ENCODE measurements at regions not wholly inside any gene's neighbourhood (a gene's known extent, or its start where the extent isn't known, plus 50 kb on each side); places are given as distances from the start of the nearest gene placed in this dataset.

DNA sequence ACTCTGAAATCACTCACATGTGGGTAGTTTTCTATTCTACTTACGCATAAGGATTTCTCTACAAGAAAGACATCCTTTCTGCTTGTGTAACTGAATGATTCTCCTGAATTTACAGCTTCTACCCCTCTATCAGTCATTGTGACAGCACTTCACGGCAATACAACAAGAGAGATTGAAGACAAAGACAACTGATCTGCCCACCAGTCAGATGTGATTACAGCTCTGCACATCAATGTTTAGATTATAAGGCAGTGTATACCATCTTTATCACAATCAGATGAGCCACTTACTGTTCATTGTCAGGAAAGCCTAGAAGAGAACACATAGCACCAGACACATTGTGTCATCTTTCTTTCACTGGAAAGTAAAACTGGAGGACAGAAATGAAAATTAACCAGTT lies 324.4 kb downstream of the CENPC start:
- DNase-seq = no peak

DNA sequence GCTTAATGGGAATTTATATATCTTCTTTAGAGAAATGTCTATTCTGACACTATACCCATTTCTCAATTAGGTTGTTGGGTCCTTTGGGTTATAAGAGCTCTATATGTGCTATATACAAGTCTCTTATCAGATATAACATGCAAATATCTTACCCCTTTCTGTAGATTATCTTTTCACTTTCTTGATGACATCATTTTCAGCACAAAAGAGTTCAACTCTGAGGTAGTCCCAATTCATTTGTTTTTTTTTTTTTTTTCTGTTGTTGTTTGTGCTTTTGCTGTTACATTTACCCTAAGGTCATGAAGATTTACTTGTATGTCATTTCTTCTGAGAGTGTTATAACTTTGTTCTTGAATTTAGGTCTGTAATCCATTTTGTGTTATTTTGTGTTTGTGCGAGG lies 326.4 kb downstream of the CENPC start:
- no peak for DNase-seq

DNA sequence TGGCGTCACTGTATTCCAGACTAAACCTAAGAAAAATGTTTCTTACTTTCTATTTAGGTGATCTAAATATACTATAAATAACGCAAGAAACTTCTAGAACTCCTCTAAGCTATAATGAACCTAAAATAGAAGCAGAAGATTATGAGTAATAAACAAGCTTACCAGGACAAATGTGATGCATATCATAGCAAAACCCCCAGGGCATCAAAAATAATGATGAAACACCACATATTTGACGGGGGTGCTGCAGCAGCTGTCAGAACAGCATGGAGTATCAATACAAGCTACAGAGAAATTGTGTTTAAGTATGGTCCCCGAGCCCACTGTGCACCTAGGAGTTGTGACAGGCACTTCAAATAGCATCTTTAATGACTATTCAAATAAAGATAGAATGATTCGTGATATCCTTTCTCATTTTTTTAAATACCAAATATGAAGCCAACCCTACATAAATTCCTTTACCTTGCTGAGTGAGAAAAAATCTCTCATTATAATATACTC lies 337.3 kb downstream of the CENPC start:
- DNase-seq = no peak

DNA sequence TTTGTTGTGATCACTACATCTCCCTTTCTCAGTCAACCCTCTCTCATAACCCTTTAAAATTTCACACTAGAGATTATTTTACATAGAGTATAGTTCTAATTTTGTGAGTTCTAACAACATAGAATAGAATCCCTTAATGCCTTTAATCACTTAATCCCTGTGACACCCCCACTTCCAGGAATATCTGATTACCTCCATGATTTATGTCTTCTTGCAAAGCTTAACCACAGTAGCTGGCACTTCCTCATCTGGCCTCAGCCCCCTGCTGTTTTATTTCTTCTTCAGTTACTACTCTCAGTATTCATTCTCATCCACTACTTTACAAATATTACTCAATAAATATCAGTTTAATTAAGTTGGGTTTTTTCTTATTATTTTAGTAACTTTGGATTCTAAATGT lies 340.9 kb downstream of the CENPC start:
- no peak for DNase-seq

DNA sequence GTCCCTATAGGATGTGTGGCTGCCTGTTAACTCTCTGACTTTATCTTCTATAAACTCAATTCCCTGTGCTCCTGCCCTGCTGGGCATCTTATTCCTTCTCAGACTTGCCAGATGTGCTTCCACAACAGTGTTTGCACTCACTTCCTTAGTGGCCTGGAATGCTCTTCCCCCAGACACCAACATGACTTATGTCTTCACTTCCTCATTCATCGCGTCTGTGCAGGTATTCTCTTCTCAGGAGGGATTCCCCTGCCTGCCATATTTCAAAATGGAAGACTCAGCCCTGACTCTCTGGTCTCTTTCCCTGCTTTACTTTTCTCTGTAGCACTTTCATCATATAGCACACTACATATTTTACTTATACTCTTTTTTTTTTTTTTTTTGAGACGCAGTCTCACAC lies 344.0 kb downstream of the CENPC start:
- no peak for DNase-seq

DNA sequence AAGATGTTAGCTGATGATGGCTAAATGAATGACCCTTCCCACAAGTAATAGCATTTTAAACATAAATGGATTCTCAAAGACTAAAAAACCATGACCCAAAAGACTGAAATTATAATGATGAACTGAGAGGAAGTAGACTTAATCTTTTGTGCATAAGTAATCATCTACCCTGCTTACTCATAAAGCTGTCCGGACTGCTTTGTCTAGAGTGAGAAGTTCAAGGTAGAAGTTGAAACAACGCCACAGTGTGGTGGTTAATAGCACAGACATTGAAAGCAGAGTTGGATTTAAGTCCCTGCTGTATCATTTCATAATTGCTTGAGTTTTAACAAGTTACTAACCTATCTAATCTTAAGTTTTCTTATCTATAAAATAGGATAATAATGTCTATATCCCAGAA lies 346.6 kb downstream of the CENPC start:
- no peak for DNase-seq

DNA sequence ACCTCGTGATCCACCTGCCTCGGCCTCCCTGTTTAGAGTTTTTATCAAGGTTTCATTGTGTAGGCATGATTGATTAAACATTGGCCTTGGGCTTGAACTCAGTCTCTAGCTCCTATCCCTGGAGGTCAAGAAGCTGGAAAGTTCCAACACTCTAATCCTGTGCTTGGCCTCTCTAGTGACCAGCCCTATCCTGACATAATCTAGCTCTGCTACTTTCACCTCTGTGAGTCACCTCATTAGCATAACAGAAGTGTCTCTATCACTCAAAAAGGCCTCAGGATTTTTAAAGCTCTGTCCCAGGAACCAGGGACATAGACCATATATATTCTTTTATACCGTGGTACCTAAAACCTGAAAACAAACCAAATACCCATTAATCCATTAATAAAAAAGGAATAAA lies 377.5 kb downstream of the CENPC start:
- no peak for DNase-seq

DNA sequence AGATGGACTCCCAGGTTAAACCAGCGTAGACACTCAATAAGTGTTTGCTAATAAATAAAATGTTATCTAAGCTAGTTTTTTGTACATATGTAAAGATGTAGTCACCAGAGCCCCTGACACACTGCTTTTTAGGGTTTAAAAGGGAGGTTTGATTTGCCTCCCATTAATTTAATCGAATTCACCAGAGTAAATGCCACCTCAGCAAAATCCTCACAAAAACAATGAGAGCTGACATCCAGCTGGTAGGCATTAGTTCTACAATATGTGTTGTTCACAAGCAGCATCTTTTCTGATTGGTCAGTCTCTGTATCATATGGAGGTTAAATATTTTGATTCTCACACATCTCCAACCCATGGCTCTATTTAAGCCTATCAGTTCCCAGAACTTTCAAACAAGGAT lies 382.6 kb downstream of the CENPC start:
- DNase-seq = no peak

DNA sequence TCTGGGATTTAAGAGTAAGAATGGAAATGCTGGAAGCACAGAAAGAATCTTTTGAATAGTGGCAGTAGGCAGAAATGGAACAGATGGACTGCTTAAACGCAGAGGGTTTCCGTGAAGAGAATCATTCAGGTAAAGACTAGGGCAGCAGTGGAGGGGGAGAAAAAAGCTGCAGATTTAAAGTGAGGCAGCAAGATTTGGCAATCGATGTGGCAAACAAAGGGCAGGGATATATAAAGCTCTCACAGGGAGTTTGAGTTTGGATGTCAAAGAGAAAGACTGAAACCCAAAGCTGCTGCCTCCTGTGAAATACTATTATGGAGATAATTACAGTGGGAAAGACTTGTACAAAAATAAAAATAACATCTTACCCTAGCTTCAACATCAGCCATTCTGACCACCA lies 384.0 kb downstream of the CENPC start:
- no peak for DNase-seq

DNA sequence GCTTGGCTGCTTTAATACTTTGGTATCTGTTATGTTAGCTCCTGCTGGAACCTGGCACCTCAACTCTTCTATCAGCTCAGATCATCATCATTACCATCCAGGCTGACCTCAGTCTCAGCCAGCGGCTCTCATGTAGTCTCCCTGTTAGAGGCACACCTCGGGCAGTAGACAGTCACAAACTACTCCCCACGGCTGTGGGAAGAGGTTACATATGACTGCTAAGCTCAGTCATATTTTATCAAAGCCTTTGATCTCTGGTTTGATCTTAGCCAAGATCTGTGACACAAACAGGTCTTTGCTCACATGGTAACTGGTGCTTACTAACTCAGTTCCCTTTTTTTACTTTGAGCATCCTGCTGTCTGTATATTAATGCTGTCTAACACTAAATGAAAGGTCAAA lies 384.9 kb downstream of the CENPC start:
- DNase-seq = no peak

DNA sequence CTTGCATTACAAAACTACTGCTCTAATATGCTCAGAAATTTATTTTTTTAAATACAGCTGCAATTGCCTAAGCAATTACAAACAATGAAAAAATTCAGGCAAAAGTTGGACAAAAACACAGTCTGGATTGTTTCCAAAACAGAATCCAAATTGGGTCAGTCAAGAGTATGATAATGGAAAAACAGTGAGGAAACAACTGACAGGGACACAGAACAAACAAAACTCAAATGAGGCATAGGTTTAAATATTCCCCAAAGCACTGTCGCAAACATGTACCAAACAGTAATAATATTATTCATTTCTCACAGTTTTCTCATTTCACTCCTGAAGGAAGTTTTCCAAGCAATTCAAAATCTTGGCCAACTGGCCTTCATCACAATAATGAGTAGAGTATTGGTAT lies 386.6 kb downstream of the CENPC start:
- DNase-seq = no peak

DNA sequence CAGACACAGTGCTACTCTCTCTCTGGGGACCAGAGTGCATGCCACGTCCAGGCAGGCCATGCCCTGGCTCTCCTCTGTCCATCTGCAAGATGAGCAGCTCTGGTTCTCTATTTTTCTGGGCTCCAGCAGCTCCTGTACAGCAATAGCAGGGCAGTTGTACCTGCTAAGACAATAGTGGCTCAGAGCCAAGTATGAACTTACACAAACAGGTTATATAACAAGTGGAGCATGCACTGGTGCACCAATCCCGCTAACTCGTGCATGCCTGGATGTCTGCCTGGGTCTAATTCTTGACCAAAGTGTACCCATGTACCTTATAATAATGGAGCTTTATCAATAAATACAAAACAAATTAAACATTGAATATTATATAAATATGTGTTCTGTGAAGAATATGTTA lies 392.3 kb downstream of the CENPC start:
- DNase-seq = no peak

DNA sequence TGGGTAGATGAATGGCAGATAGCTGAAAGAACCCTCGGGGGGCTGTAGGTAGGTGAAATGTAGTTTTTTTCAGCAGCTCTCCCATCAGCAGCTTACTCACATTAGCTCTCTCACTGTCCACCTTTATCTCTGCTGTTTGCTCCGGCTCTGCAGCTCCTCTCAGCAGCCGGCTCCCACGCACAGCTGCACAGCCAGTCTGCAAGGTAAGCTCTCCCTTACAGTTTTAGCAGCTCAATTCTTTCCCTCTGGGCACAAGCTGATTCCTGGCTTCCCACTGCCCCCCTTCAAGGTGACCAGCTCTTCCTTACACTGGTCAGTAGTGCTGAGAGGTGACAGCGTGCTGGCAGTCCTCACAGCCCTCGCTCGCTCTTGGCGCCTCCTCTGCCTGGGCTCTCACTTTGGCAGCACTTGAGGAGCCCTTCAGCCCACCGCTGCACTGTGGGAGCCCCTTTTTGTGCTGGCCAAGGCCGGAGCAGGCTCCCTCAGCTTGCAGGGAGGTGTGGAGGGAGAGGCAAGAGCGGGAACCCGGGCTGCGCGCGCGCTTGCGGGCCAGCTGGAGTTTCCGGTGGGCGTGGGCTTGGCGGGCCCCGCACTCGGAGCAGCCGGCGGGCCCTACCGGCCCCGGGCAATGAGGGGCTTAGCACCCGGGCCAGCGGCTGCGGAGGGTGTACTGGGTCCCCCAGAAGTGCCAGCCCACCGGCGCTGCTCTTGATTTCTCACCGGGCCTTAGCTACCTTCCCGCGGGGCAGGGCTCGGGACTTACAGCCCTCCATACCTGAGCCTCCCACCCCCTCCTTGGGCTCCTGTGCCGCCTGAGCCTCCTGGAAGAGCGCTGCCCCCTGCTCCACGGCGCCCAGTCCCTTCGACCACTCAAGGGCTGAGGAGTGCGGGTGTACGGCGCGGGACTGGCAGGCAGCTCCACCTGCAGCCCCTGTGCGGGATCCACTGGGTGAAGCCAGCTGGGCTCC lies 393.6 kb downstream of the CENPC start:
- DNase-seq = no peak

DNA sequence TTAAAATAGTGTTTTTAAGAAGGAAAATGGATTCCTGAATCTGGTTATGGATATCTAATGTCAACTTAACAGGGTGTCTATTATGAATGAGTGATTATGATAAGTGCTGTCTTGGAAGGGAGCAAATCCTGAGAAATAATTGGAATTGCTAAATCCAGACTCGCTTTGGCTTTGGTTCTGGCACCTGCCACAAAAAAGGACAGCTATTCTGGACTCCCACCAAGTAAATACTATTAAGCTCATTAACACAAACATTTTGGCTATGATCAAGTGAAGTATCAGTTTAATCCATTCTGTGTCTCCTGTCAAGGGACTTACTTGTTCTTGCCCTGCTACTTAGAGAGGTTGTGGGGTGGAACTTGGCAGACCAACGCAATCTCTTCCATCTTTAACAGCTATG lies 403.7 kb downstream of the CENPC start:
- no peak for DNase-seq

DNA sequence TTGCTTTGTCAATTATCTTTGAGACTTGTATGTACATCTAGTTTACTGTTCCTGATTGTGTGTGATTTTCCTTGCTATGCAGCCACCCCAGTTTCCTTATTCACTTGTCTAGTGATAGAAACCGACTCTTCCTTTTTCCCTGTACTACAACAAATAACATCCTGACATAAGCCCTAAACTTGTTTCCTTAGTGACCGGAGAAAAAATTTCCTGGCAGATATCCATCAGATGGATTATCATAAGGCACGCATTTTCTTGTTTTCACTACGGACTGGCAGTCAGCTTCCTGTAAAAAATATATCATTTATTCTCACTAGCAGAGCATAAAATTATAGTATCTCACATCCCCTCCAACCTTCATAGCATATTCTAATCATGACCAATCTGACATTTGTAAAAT lies 410.7 kb downstream of the CENPC start:
- DNase-seq = no peak

DNA sequence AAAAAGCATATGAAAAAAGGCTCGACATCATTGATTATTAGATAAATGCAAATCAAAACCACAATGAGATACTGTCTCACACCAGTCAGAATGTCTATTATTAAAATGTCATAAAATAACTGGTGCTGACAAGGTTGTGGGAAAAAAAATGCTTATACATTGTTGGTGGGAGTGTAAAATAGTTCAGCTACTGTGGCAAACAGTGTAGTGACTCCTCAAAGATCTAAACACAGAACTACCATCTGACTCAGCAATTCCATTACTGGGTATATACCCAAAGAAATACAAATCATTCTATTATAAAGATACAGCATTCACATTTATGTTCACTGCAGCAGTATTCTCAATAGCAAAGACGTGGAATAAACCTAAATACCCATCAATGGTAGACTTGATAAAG lies 412.1 kb downstream of the CENPC start:
- DNase-seq = no peak

DNA sequence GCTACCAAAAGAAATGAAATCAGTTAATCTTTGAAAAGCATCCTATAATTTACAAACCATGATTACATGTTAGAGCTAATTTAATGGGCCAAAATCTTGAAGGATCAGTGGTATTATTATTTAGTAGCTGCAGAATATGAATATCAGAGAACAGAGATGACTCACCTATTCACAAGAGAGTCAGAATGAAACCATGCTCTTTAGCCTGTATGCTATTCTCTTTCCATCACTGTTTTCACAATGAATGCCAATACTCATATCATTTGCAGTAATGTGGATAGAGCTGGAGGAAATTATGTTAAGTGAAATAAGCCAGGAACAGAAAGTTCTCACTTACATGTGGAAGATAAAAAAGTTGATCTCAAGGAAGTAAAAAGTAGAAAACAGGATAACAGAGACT lies 414.1 kb downstream of the CENPC start:
- DNase-seq = no peak

DNA sequence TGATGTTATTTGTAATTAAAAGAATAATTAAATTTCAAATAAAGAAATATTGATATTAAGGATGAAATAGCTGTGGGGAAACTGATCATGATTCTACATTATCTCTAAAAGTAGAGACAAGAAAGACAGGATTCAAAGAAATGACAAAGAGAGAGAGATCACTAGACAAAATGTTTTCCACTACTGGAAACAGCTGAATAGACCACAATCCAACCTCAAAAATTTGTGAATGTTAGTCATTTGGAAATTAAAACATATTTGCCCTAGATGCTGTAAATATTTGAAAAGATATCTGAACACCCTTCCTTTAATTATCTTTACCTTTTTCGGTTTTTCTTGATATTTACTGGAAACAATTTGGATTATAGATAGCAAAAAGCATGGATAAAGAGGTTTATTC lies 414.9 kb downstream of the CENPC start:
- DNase-seq = no peak

DNA sequence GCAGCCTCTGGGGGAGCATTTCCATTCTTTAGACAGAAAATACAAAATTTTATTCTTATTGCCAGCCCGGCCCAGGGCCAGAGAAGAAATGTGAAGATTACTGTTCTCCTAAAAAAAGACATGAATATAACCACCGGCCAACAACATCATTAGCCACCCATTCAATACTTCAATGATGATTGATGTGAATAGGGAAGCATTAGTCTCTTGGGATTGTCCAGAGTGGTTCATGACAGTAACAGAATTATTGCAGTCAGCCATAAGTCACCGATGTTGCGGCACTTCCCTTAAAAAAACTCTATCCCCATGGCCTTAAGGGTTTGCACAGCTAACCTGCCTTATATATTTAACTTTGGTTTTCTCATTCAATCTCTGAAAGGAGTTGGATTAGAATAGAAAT lies 418.7 kb downstream of the CENPC start:
- no peak for DNase-seq

DNA sequence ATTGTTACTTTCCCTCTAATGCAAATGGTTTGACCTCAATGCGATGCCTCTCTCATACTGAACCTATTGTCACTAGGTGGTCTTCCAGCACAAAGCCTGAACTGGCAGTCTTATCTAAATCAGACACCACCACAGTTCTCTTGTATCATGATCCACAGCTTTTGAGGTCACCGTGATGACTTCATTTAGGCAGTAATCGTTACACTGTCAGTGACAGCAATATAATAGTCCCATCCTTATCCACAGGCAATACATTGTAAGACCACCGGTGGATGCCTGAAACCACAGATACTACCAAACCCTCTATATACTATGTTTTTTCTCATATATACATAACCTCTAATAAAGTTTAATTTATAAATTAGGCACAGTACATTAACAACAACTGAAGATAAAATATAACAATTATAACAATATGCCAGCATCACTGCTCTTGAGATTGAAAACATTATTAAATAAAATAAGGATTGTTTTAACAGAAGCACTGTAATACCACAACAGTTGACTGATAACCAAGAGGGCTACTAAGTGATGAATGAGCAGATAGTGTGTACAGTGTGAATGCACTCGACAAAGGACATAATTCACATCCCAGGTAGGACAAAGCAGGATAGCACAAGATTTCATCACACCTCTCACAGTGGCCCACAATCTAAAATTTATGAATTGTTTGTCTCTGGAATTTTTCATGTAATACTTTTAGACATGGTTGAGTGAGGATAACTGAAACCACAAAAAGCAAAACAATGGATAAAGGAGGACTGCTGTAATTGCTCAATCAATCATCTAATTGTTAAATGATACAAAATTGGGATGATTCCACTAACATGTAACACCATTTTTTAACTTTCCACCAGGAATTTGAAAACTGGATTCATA lies 419.4 kb downstream of the CENPC start:
- DNase-seq = no peak

DNA sequence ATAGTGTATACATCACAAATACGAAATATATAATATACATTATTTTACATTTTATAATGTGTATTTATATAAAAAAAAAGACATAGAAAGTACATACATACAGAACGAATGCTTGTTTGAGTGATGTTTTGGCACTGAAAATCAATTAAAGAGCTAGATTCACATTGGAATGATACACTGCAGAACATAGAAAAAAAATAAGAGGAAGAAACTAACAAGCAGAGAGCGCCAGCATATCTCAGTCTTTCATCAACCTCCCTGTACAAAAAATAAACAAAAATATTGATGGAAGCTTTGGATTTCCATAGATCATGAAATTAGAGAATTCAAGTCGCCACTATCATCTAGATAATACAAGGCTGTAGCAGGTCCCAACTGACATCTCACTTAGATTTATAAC lies 420.6 kb downstream of the CENPC start:
- no peak for DNase-seq

DNA sequence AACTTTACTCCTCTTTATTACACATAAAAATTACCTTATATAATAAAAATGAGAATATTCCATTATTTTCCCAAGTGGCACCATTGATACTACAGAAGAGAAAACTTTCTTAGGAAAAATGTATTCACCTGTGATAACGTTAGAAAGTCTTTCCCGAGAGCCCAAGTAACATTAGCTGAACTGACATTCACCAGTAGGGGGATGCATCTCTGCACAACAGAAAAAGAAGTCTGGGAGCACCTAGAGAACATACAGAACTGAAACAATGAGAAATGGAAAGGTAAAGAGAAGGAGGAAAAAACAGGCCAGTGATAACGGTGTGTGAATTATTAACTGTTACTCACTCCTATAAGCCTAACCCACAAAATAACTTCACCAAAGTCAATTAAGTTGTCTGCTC lies 423.3 kb downstream of the CENPC start:
- no peak for DNase-seq

DNA sequence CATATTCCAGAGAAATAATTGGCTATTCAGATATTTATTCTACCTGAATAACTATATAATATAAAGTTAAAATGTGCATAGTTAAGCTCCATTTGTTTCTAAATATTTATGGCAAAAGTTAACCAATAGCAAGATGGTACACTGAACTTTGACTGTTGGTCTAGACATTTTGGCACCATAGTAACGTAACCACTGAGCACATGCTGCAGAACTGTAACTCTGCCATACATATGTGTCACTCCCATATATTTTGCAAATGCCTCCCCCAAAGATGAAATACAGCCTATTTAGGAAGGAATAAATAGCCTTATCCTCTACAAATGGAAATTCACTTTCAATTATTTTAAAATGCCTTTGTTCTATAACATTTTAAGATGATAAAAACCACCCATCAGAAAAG lies 424.9 kb downstream of the CENPC start:
- DNase-seq = no peak

DNA sequence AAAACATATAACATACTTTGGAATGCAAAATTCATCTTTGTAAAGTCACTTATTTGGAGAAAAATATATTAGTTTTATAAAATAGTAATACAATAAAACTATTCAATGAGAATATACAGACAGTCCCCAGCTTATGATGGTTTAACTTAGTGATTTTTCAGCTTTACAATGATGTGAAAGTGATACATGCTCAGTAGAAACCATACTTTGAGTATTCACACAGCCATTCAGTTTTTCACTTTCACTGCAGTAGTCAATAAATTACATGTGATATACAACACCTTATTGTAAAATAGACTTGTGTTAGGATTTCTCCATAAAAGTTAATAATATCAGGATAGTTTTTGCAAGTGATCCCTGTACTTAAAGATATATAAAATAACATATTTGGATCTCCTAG lies 436.0 kb downstream of the CENPC start:
- no peak for DNase-seq
